ENCODE measurements at regions not wholly inside any gene's neighbourhood (a gene's known extent, or its start where the extent isn't known, plus 50 kb on each side); places are given as distances from the start of the nearest gene placed in this dataset.

GRCh38 chr10:37713132-37713501 is 144.3 kb downstream of the ZNF248 start:
- no peak for TF ChIP-seq CTCF (conservative IDR thresholded peaks at IDR 0.05; ENCODE audit: low read length)
- no peak for TF ChIP-seq EZH2phosphoT487 (IDR thresholded peaks at IDR 0.05; ENCODE audit: borderline replicate concordance)

Data from Loucy (cell line).